Endometrial microvascular endothelial cells (primary cell): ENCODE measurements at regions not wholly inside any gene's neighbourhood (a gene's known extent, or its start where the extent isn't known, plus 50 kb on each side); places are given as distances from the start of the nearest gene placed in this dataset.
"Not testable (repeated sequence)": the region's sequence is repeated elsewhere in the genome, so short reads cannot be mapped to it uniquely, and the experiment has no call there.

Experiments used
- in situ Hi-C: cut with HindIII; loops from 2 replicates; pipeline ENCODE4 v1.10.0; 2017; ENCODE audit warnings: low sequenced_read_pairs, low pct_unique_long_range_greater_than_20kb; ENCODE audit errors: inconsistent ontology term

- in situ Hi-C loops = no loop called here
Measured at GRCh38 chr2:41313082-41313481, 734.7 kb upstream of the PKDCC start.

- in situ Hi-C loops = no loop called here
Measured at GRCh38 chr2:41314511-41315070, 733.2 kb upstream of the PKDCC start.

- in situ Hi-C loops = no loop called here
Measured at GRCh38 chr2:41319437-41319836, 728.4 kb upstream of the PKDCC start.

GRCh38 chr2:41320491-41320890 is 727.3 kb upstream of the PKDCC start:
- in situ Hi-C loops = no loop called here

GRCh38 chr2:41321351-41321750 is 726.5 kb upstream of the PKDCC start:
- in situ Hi-C loops = no loop called here

- in situ Hi-C loops = no loop called here
Measured at GRCh38 chr2:41326851-41327250, 721.0 kb upstream of the PKDCC start.

GRCh38 chr2:41329040-41329439 is 718.8 kb upstream of the PKDCC start:
- in situ Hi-C loops = no loop called here

GRCh38 chr2:41334159-41334558 is 713.7 kb upstream of the PKDCC start:
- in situ Hi-C loops = no loop called here

- in situ Hi-C loops = not testable (repeated sequence)
Measured at GRCh38 chr2:41335573-41335972, 712.2 kb upstream of the PKDCC start.

- in situ Hi-C loops = no loop called here
Measured at GRCh38 chr2:41337956-41338355, 709.9 kb upstream of the PKDCC start.

- in situ Hi-C loops = no loop called here
Measured at GRCh38 chr2:41344529-41344928, 703.3 kb upstream of the PKDCC start.

- in situ Hi-C loops = no loop called here
Measured at GRCh38 chr2:41353060-41353459, 694.8 kb upstream of the PKDCC start.

GRCh38 chr2:41355794-41356193 is 692.0 kb upstream of the PKDCC start:
- in situ Hi-C loops = no loop called here

GRCh38 chr2:41364842-41365241 is 683.0 kb upstream of the PKDCC start:
- in situ Hi-C loops = no loop called here

GRCh38 chr2:41375901-41376300 is 671.9 kb upstream of the PKDCC start:
- in situ Hi-C loops = no loop called here

- in situ Hi-C loops = no loop called here
Measured at GRCh38 chr2:41377837-41378236, 670.0 kb upstream of the PKDCC start.

- in situ Hi-C loops = no loop called here
Measured at GRCh38 chr2:41378420-41378819, 669.4 kb upstream of the PKDCC start.

- in situ Hi-C loops = no loop called here
Measured at GRCh38 chr2:41379496-41380221, 668.2 kb upstream of the PKDCC start.

- in situ Hi-C loops = no loop called here
Measured at GRCh38 chr2:41381701-41382100, 666.1 kb upstream of the PKDCC start.

- in situ Hi-C loops = no loop called here
Measured at GRCh38 chr2:41387519-41387918, 660.3 kb upstream of the PKDCC start.

- in situ Hi-C loops = no loop called here
Measured at GRCh38 chr2:41393621-41394020, 654.2 kb upstream of the PKDCC start.
